AG04449 (cell line): ENCODE measurements at regions not wholly inside any gene's neighbourhood (a gene's known extent, or its start where the extent isn't known, plus 50 kb on each side); places are given as distances from the start of the nearest gene placed in this dataset.
A peak's percentile ranks its signal among the peaks of the same experiment; 100 is the strongest.

Experiments
- CTCF ChIA-PET: fragments of 350-600 bp; formaldehyde crosslinking; extraction: SDS; loops from one replicate; lab custom pipeline; 2021; ENCODE audit warnings: antibody characterized with exemption; lab: Yijun Ruan, JAX
- POLR2A ChIA-PET: fragments of 400-600, 350-600 bp; formaldehyde crosslinking; extraction: SDS; loops from one replicate; lab custom pipeline; 2020; ENCODE audit warnings: antibody characterized with exemption, inconsistent platforms; lab: Yijun Ruan, JAX
- DNase-seq: peaks from one replicate; pipeline ENCODE4 v3.0.0-alpha.2; 2010; ENCODE audit warnings: low read depth, low spot score
- H3K4me3 ChIP-seq: 2 replicates; pipeline ENCODE4 v1.5.1; 2011; ENCODE audit warnings: low read depth, mild to moderate bottlenecking, control low read depth, low read length
- CTCF ChIP-seq: IDR thresholded peaks from one replicate; pipeline ENCODE4 v1.5.1; 2011; ENCODE audit warnings: mild to moderate bottlenecking, moderate library complexity, low read length, control low read depth, inconsistent platforms; ENCODE audit not compliant: insufficient read depth; ENCODE audit errors: missing control alignments

- POLR2A ChIA-PET: interaction anchor here (0.6 kb wide), 1 partner anchor 11 kb away, joined by 5 read pairs; no protein-coding TSS in a partner anchor
- TF ChIP-seq CTCF: no peak
- peak; percentile 41 for DNase-seq
- H3K4me3 ChIP-seq: no peak overlapping the region
- CTCF ChIA-PET: interaction anchor here (0.9 to 1.4 kb wide), 2 partner anchors 9 to 25 kb away, joined by 3 to 4 read pairs; no protein-coding TSS in a partner anchor
These were observed 922.0 kb upstream of the NRXN1 start for GRCh38 chr2:51953931-51954330.

- no peak for TF ChIP-seq CTCF
These were observed 889.1 kb upstream of the NRXN1 start for GRCh38 chr2:51921076-51921475.

DNA sequence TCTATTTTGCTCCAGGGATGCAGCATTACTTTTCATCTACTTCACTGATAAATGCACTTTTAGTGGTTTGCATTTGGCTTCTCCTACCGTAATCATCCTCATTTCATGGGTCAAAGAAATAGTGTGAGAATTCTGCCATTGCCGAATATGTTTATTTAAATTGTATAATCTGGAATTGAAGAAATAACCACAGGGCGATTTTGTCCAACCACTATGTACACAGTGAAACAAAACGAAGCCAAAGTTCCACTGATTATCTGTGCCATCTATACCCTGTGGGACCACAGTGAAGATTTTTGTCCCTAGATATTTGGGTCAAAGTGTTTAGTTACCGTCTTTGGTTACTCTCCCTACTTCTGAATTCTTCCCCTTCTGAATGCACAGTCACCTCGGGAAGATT is 888.6 kb upstream of the NRXN1 start:
- no peak for DNase-seq
- no peak for TF ChIP-seq CTCF
- POLR2A ChIA-PET: no interaction called here
- CTCF ChIA-PET: no interaction called here
- H3K4me3 ChIP-seq: no peak overlapping the region

More at GRCh38 chr2:51921076-51921475, 889.1 kb upstream of the NRXN1 start:
- ChIA-PET CTCF (no interaction called here), POLR2A (no interaction called here)
- no peak for DNase-seq
- no peak overlapping the region for H3K4me3 ChIP-seq

DNA sequence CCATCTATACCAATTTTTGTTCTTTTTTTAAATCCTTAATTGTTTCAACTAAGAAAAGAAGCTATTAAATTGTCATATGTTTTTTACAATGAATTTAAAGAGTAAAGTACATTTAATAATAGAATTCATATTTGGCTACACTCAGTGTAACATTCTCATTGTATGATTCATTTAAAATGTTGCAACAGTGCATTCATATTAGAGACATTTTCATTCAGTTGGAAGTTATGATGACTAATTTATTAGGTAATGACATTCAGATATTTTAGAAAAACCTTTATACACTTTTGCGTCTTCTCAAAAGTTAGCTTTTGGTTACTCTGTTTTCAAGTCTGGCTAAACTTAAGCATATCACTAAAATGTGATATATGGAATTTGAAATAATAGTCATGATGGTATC is 887.5 kb upstream of the NRXN1 start:
- H3K4me3 ChIP-seq: no peak overlapping the region
- DNase-seq: no peak
- ChIA-PET CTCF (no interaction called here), POLR2A (no interaction called here)
- no peak for TF ChIP-seq CTCF

DNA sequence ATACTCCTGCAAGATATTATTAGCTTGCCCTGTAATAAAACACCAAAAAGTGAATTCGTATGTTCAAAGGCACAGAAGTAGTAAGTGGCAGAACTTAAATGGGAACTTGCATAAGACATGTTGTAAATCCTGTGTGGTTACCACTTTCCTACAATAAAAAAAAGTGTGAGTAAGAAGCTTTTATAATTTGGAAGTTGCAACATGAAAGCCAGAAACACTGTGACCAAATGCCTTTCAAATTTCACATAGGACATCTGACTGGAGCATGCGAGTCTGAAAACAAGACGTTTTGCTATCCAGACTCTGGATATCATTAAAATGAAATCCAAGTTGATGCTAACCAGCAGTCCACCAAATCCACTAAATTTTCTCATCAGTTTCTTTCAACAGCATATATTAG is 886.2 kb upstream of the NRXN1 start:
- no peak overlapping the region for H3K4me3 ChIP-seq
- ChIA-PET POLR2A (no interaction called here), CTCF (interaction anchor here (1.4 kb wide), 1 partner anchor 11 kb away, joined by 4 read pairs; no protein-coding TSS in a partner anchor)
- peak; percentile 51 for DNase-seq
- no peak for TF ChIP-seq CTCF

DNA sequence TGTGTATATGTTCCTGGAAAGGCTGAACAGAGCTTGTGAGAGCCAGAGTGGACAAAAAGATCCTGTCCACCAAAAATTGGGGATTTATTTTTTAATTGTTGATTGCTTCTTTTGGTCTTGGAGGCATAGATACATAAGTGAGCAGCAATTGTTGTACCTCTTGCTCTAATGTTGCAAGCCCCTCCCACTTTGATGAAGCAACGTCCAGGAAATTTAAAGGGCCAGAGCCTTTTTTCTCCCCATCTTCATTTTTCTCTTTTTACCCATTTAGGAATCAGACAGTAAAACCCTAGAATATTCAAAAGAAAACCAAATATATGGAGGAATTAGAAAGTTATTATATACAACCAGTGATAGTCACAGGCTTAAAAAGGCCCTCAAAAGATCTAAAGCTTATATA is 871.8 kb upstream of the NRXN1 start:
- DNase-seq: no peak
- H3K4me3 ChIP-seq: no peak overlapping the region
- POLR2A ChIA-PET: no interaction called here
- CTCF ChIA-PET: no interaction called here
- no peak for TF ChIP-seq CTCF
